Hepatocyte (in vitro differentiated cells): ENCODE measurements at regions not wholly inside any gene's neighbourhood (a gene's known extent, or its start where the extent isn't known, plus 50 kb on each side); places are given as distances from the start of the nearest gene placed in this dataset.

ENCODE experiments used
- CTCF ChIP-seq: fragments of 200-600 bp; sonication (generic); IDR thresholded peaks from 2 replicates; pipeline ENCODE4 v1.5.1; 2016; ENCODE audit warnings: antibody characterized with exemption, mild to moderate bottlenecking; ENCODE audit not compliant: poor library complexity
- EZH2 ChIP-seq: fragments of 200-600 bp; sonication (generic); IDR thresholded peaks from 2 replicates; pipeline ENCODE4 v1.6.1; 2016; ENCODE audit warnings: antibody characterized with exemption, mild to moderate bottlenecking, borderline replicate concordance

GRCh38 chr15:77843546-77843945 lies 210.8 kb upstream of the LINGO1 start:
- TF ChIP-seq CTCF (no peak), EZH2 (no peak)
